K562 (cell line): ENCODE measurements at regions not wholly inside any gene's neighbourhood (a gene's known extent, or its start where the extent isn't known, plus 50 kb on each side); places are given as distances from the start of the nearest gene placed in this dataset.
A peak's percentile ranks its signal among the peaks of the same experiment; 100 is the strongest.

Source experiments
- ADNP ChIP-seq: fragments of 200-800 bp; sonication (Bioruptor generic); IDR thresholded peaks from 2 replicates; pipeline ENCODE4 v1.6.1; 2016; ENCODE audit warnings: missing genetic modification characterization, missing compliant biosample characterization
- CTBP1 ChIP-seq: fragments of 450-650 bp; IDR thresholded peaks from 2 replicates; pipeline ENCODE4 v1.6.1; 2016; ENCODE audit warnings: borderline replicate concordance
- ELF1 ChIP-seq: fragments of 200-800 bp; sonication (Bioruptor generic); IDR thresholded peaks from 2 replicates; pipeline ENCODE4 v1.6.1; 2016; ENCODE audit warnings: missing genetic modification characterization, missing compliant biosample characterization
- GABPB1 ChIP-seq: sonication (generic); formaldehyde crosslinking; IDR thresholded peaks from 2 replicates; pipeline ENCODE4 v1.8.0; 2022; ENCODE audit warnings: mild to moderate bottlenecking, missing genetic modification reagents
- GATA2 ChIP-seq: sonication (generic); formaldehyde crosslinking; IDR thresholded peaks from 2 replicates; pipeline ENCODE4 v1.4.0; 2020; ENCODE audit warnings: mild to moderate bottlenecking, missing genetic modification reagents
- KLF10 ChIP-seq: fragments of 250-450 bp; sonication (Bioruptor Pico); IDR thresholded peaks from 2 replicates; pipeline ENCODE4 v1.6.1; 2021; ENCODE audit warnings: matching md5 sums
- L3MBTL2 ChIP-seq: fragments of 450-650 bp; IDR thresholded peaks from 2 replicates; pipeline ENCODE4 v1.6.1; 2016; ENCODE audit warnings: mild to moderate bottlenecking, moderate library complexity
- MEF2A ChIP-seq: IDR thresholded peaks from 2 replicates; pipeline ENCODE4 v1.6.1; 2011; ENCODE audit warnings: low read depth, mild to moderate bottlenecking, low read length, moderate library complexity; ENCODE audit not compliant: control insufficient read depth
- MTF1 ChIP-seq: fragments of 250-450 bp; sonication (Bioruptor Pico); IDR thresholded peaks from 2 replicates; pipeline ENCODE4 v1.9.0; 2021; ENCODE audit warnings: moderate library complexity, mild to moderate bottlenecking, inconsistent platforms, borderline replicate concordance
- NFXL1 ChIP-seq: fragments of 450-650 bp; formaldehyde crosslinking; IDR thresholded peaks from 2 replicates; pipeline ENCODE4 v1.4.0; 2021; ENCODE audit warnings: mild to moderate bottlenecking
- SMARCE1 ChIP-seq: fragments of 450-650 bp; IDR thresholded peaks from 2 replicates; pipeline ENCODE4 v1.7.1; 2016; ENCODE audit warnings: mild to moderate bottlenecking
- SNRNP70 ChIP-seq: fragments of 200-400 bp; formaldehyde crosslinking; optimal IDR thresholded peaks from 2 replicates; pipeline ENCODE3; 2017; ENCODE audit warnings: low read depth, low read length
- SRSF1 ChIP-seq: fragments of 200-400 bp; formaldehyde crosslinking; IDR thresholded peaks from 2 replicates; pipeline ENCODE4 v1.6.1; 2017; ENCODE audit warnings: mild to moderate bottlenecking, low read depth, low read length, moderate library complexity
- TAF7 ChIP-seq: fragments of 450-650 bp; IDR thresholded peaks from 2 replicates; pipeline ENCODE4 v1.6.1; 2016; ENCODE audit warnings: missing genetic modification characterization, missing compliant biosample characterization
- ZNF23 ChIP-seq: fragments of 250-450 bp; sonication (Bioruptor Pico); IDR thresholded peaks from 2 replicates; pipeline ENCODE4 v1.4.0; 2020; ENCODE audit warnings: mild to moderate bottlenecking
- ZNF324 ChIP-seq: fragments of 250-450 bp; sonication (Bioruptor Pico); IDR thresholded peaks from 2 replicates; pipeline ENCODE4 v1.4.0; 2020; ENCODE audit warnings: mild to moderate bottlenecking
- ZNF668 ChIP-seq: fragments of 250-450 bp; sonication (Bioruptor Pico); IDR thresholded peaks from 2 replicates; pipeline ENCODE4 v1.8.0; 2022; ENCODE audit warnings: mild to moderate bottlenecking, inconsistent platforms
- TF ChIP-seq, protein P1 (sequence below): fragments of 450-650 bp; formaldehyde crosslinking; IDR thresholded peaks from 2 replicates; pipeline ENCODE4 v1.4.0; 2020; ENCODE audit warnings: mild to moderate bottlenecking, mixed read lengths
- TF ChIP-seq, protein P2 (sequence below): fragments of 250-450 bp; sonication (Bioruptor Pico); IDR thresholded peaks from 2 replicates; pipeline ENCODE4 v1.5.0; 2021
- TF ChIP-seq, protein P3 (sequence below), 2 experiments: fragments of 150-350 bp in 1 of 2; IDR thresholded peaks; 2 replicates each; pipeline ENCODE4 v1.6.1; 2012 to 2016; ENCODE audit warnings: low read depth in 2 of 2, low read length in 2 of 2, mild to moderate bottlenecking in 1 of 2, moderate library complexity in 1 of 2
- TF ChIP-seq, protein P4 (sequence below), 2 experiments: fragments of 450-650 bp in 1 of 2; sonication (generic) in 1 of 2; formaldehyde crosslinking in 1 of 2; IDR thresholded peaks in 1 of 2; conservative IDR thresholded peaks in 1 of 2; 2 replicates each; pipeline versions ENCODE4 v1.6.1 to v1.8.1; 2016 to 2023; ENCODE audit warnings: mild to moderate bottlenecking in 2 of 2, moderate library complexity in 2 of 2, inconsistent platforms in 1 of 2, missing genetic modification reagents in 1 of 2

DNA sequence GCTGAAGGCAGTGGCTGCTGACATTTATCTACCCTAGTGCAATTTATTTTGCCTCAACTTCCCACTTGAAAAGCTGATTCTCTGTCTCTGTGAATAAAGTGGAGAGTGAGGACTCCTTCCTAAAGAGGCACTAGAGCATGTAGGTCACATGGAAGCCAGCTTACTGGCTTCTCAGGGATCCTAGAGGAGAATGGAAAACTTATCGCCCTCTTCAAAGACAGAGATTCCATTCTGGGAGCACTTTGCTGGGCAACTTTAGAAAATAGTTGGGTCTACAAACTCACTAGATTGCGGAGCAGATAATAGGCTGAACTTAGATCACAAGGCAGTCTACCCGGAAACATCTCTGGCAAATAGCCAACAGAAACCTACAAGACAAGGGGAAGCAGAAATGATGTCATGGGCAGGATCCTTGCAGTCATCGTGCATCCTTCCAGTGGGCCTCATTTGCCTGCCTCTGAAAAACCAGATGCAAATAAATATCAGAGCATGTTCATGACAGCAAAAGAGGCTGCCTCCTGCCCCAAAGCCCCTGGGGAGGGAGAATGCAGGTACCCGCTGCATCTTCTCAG is 104.8 kb upstream of the BARHL2 start (continued):
- TF ChIP-seq MEF2A (no peak), ELF1 (tag) (peak; percentile 62), NFXL1 (no peak), GATA2 (CRISPR knock-in tag) (no peak), L3MBTL2 (0 out of 2 replicates have a peak, but pooled peaks have one; percentile 14), GABPB1 (CRISPR knock-in tag) (no peak), SRSF1 (no peak), KLF10 (no peak), CTBP1 (peak; percentile 56; the same call in 1 of the 2 replicates), ZNF324 (no peak), MTF1 (CRISPR knock-in tag) (no peak), TAF7 (no peak), ZNF668 (CRISPR knock-in tag) (no peak), ADNP (tag) (no peak), ZNF23 (CRISPR knock-in tag) (no peak), SMARCE1 (no peak), SNRNP70 (no peak)
- TF ChIP-seq, protein P1, sequence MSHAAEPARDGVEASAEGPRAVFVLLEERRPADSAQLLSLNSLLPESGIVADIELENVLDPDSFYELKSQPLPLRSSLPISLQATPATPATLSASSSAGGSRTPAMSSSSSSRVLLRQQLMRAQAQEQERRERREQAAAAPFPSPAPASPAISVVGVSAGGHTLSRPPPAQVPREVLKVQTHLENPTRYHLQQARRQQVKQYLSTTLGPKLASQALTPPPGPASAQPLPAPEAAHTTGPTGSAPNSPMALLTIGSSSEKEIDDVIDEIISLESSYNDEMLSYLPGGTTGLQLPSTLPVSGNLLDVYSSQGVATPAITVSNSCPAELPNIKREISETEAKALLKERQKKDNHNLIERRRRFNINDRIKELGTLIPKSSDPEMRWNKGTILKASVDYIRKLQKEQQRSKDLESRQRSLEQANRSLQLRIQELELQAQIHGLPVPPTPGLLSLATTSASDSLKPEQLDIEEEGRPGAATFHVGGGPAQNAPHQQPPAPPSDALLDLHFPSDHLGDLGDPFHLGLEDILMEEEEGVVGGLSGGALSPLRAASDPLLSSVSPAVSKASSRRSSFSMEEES (CRISPR knock-in tag): no peak
- TF ChIP-seq, protein P2, sequence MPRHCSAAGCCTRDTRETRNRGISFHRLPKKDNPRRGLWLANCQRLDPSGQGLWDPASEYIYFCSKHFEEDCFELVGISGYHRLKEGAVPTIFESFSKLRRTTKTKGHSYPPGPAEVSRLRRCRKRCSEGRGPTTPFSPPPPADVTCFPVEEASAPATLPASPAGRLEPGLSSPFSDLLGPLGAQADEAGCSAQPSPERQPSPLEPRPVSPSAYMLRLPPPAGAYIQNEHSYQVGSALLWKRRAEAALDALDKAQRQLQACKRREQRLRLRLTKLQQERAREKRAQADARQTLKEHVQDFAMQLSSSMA (CRISPR knock-in tag): no peak
- TF ChIP-seq, protein P3, sequence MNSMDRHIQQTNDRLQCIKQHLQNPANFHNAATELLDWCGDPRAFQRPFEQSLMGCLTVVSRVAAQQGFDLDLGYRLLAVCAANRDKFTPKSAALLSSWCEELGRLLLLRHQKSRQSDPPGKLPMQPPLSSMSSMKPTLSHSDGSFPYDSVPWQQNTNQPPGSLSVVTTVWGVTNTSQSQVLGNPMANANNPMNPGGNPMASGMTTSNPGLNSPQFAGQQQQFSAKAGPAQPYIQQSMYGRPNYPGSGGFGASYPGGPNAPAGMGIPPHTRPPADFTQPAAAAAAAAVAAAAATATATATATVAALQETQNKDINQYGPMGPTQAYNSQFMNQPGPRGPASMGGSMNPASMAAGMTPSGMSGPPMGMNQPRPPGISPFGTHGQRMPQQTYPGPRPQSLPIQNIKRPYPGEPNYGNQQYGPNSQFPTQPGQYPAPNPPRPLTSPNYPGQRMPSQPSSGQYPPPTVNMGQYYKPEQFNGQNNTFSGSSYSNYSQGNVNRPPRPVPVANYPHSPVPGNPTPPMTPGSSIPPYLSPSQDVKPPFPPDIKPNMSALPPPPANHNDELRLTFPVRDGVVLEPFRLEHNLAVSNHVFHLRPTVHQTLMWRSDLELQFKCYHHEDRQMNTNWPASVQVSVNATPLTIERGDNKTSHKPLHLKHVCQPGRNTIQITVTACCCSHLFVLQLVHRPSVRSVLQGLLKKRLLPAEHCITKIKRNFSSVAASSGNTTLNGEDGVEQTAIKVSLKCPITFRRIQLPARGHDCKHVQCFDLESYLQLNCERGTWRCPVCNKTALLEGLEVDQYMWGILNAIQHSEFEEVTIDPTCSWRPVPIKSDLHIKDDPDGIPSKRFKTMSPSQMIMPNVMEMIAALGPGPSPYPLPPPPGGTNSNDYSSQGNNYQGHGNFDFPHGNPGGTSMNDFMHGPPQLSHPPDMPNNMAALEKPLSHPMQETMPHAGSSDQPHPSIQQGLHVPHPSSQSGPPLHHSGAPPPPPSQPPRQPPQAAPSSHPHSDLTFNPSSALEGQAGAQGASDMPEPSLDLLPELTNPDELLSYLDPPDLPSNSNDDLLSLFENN (IDR thresholded peaks at IDR 0.05; ENCODE audit: low read depth in 2 of 2, low read length in 2 of 2): no peak
- TF ChIP-seq, protein P4, sequence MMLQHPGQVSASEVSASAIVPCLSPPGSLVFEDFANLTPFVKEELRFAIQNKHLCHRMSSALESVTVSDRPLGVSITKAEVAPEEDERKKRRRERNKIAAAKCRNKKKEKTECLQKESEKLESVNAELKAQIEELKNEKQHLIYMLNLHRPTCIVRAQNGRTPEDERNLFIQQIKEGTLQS (IDR thresholded peaks at IDR 0.05): peak; percentile 73
- TF ChIP-seq, protein P4 (CRISPR knock-in tag; conservative IDR thresholded peaks at IDR 0.05): no peak
